C4-2B (cell line): ENCODE measurements at regions not wholly inside any gene's neighbourhood (a gene's known extent, or its start where the extent isn't known, plus 50 kb on each side); places are given as distances from the start of the nearest gene placed in this dataset.

ENCODE experiments used
- CTCF ChIP-seq: fragments of 450-650 bp; conservative IDR thresholded peaks from 2 replicates; pipeline ENCODE4 v1.5.1; 2017; ENCODE audit warnings: mild to moderate bottlenecking
- ZFX ChIP-seq: fragments of 450-650 bp; IDR thresholded peaks from 2 replicates; pipeline ENCODE4 v1.6.1; 2017

DNA sequence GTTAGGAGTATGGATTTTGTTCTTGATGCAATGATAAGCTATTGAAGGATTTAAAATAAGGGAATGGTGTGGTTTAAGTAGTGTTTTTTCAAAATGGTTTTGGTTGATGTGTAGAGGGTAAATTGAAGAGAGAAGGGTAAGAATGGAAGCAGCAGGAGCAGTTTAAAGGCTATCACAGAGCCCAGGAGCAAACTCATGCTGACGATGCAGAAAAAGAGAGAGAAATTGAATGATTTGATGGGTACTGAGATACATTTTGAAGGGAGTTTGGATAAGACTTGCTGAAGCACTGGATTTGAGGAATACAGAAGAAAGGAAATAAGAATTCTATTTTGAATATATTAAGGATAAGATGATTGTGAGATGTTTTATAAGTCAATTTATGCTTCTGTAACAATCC is 300.8 kb upstream of the LYPLAL1 start:
- no peak for TF ChIP-seq CTCF
- no peak for TF ChIP-seq ZFX
